ENCODE measurements at regions not wholly inside any gene's neighbourhood (a gene's known extent, or its start where the extent isn't known, plus 50 kb on each side); places are given as distances from the start of the nearest gene placed in this dataset.

DNA sequence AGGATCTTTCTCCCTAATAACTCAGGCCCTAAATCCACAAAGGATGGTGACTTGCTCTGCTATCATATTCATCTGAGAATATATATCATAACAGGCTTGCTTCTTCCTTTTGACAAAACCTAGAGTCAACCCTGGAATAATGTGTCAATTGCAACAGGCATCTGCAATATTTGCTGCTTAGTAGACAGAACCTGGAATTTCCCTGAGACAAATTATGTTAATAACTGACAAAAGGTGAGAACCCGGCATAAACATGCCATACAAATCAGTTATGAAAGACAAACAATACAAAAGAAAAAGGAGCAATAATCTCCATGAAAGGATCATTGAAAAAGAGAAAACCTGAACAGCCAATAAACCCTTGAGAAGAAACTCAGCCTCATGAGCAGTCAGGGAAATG is 114.5 kb upstream of the CDCA7L start:
- TF ChIP-seq TCF12 (IDR thresholded peaks at IDR 0.05; ENCODE audit: low read depth): no peak
- TF ChIP-seq NFIC (IDR thresholded peaks at IDR 0.05): no peak
- TF ChIP-seq, protein P1, sequence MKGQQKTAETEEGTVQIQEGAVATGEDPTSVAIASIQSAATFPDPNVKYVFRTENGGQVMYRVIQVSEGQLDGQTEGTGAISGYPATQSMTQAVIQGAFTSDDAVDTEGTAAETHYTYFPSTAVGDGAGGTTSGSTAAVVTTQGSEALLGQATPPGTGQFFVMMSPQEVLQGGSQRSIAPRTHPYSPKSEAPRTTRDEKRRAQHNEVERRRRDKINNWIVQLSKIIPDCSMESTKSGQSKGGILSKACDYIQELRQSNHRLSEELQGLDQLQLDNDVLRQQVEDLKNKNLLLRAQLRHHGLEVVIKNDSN (IDR thresholded peaks at IDR 0.05): no peak
- TF ChIP-seq, protein P2, sequence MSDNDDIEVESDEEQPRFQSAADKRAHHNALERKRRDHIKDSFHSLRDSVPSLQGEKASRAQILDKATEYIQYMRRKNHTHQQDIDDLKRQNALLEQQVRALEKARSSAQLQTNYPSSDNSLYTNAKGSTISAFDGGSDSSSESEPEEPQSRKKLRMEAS (IDR thresholded peaks at IDR 0.05): no peak
- TF ChIP-seq CEBPB (IDR thresholded peaks at IDR 0.05): no peak
- TF ChIP-seq FOXM1 (IDR thresholded peaks at IDR 0.05; ENCODE audit: borderline replicate concordance, low read depth): no peak
- TF ChIP-seq TAF1 (IDR thresholded peaks at IDR 0.05; ENCODE audit: low read depth): no peak
- TF ChIP-seq, protein P3, sequence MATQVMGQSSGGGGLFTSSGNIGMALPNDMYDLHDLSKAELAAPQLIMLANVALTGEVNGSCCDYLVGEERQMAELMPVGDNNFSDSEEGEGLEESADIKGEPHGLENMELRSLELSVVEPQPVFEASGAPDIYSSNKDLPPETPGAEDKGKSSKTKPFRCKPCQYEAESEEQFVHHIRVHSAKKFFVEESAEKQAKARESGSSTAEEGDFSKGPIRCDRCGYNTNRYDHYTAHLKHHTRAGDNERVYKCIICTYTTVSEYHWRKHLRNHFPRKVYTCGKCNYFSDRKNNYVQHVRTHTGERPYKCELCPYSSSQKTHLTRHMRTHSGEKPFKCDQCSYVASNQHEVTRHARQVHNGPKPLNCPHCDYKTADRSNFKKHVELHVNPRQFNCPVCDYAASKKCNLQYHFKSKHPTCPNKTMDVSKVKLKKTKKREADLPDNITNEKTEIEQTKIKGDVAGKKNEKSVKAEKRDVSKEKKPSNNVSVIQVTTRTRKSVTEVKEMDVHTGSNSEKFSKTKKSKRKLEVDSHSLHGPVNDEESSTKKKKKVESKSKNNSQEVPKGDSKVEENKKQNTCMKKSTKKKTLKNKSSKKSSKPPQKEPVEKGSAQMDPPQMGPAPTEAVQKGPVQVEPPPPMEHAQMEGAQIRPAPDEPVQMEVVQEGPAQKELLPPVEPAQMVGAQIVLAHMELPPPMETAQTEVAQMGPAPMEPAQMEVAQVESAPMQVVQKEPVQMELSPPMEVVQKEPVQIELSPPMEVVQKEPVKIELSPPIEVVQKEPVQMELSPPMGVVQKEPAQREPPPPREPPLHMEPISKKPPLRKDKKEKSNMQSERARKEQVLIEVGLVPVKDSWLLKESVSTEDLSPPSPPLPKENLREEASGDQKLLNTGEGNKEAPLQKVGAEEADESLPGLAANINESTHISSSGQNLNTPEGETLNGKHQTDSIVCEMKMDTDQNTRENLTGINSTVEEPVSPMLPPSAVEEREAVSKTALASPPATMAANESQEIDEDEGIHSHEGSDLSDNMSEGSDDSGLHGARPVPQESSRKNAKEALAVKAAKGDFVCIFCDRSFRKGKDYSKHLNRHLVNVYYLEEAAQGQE (IDR thresholded peaks at IDR 0.05; ENCODE audit: low read depth): no peak
- TF ChIP-seq YY1 (IDR thresholded peaks at IDR 0.05; ENCODE audit: low read depth): no peak
- no peak for TF ChIP-seq EP300 (IDR thresholded peaks at IDR 0.05; ENCODE audit: borderline replicate concordance)
- TF ChIP-seq RAD21 (IDR thresholded peaks at IDR 0.05; ENCODE audit: low read depth): no peak

DNA sequence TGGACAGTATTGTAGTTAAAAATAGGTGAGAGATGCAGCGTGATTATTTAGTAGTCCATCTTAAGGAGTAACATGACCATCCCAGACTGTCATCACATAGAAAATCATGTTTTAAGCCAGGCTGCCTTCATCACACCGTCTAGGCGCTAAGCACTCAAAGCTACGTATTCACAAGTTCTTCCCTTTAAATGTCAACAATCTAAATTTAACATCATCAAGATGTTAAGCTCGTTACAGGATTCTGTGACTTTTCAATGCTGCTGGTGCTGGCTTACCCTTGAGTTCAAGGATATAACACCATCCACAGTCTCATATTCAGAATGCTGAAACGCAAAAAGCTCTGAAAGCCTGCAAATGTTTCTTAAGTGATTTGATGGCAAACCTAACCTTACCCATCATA is 109.5 kb upstream of the CDCA7L start:
- TF ChIP-seq, protein P3 (IDR thresholded peaks at IDR 0.05; ENCODE audit: low read depth): no peak
- TF ChIP-seq CEBPB (IDR thresholded peaks at IDR 0.05) (no peak), TCF12 (IDR thresholded peaks at IDR 0.05; ENCODE audit: low read depth) (no peak), NFIC (IDR thresholded peaks at IDR 0.05) (no peak), YY1 (IDR thresholded peaks at IDR 0.05; ENCODE audit: low read depth) (no peak), RAD21 (IDR thresholded peaks at IDR 0.05; ENCODE audit: low read depth) (no peak), ZBTB7A (IDR thresholded peaks at IDR 0.05; ENCODE audit: low read depth) (no peak), EGR1 (IDR thresholded peaks at IDR 0.05) (no peak), TAF1 (IDR thresholded peaks at IDR 0.05; ENCODE audit: low read depth) (no peak), EP300 (IDR thresholded peaks at IDR 0.05; ENCODE audit: borderline replicate concordance) (no peak), TEAD4 (IDR thresholded peaks at IDR 0.05) (no peak), CREB1 (IDR thresholded peaks at IDR 0.05; ENCODE audit: low read depth) (no peak)
- TF ChIP-seq, protein P2 (IDR thresholded peaks at IDR 0.05): no peak
- TF ChIP-seq, protein P1 (IDR thresholded peaks at IDR 0.05): no peak

DNA sequence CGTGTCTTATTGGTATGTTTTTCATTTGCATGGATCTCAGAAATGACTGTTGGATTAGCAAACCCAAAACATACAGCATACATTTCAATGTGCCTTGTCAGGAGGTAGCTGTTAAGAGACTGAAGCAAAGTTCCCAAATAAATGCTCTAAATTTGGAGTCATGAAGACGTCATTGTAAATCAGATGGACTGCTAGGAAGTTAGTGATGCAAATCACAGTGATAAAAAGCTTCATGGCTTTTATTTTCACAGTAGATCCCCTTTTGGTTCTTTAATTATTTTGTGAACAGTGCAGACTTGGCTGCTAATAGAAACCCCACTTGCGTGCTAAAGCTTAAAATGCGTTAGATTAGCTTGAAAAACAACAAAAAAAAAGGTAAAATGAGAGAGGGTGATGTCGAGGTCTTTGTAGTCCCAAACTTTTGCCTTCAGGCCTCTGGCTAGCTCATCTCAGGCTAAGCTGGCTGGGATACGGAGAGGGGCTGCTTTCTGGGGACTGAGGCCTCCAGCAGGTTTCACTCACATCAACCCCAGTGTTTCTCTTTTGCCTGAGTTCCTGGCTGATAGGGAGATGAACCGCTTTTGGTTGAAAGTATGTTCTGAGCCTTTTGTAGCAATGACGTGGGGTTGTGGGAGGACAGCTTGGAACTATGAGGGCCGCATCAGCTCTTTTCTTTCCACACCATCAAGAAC is 107.1 kb upstream of the CDCA7L start:
- TF ChIP-seq TCF12 (IDR thresholded peaks at IDR 0.05; ENCODE audit: low read depth): no peak
- no peak for TF ChIP-seq NFIC (IDR thresholded peaks at IDR 0.05)
- no peak for TF ChIP-seq TAF1 (IDR thresholded peaks at IDR 0.05; ENCODE audit: low read depth)
- TF ChIP-seq RAD21 (IDR thresholded peaks at IDR 0.05; ENCODE audit: low read depth): no peak
- TF ChIP-seq EP300 (IDR thresholded peaks at IDR 0.05; ENCODE audit: borderline replicate concordance): no peak

DNA sequence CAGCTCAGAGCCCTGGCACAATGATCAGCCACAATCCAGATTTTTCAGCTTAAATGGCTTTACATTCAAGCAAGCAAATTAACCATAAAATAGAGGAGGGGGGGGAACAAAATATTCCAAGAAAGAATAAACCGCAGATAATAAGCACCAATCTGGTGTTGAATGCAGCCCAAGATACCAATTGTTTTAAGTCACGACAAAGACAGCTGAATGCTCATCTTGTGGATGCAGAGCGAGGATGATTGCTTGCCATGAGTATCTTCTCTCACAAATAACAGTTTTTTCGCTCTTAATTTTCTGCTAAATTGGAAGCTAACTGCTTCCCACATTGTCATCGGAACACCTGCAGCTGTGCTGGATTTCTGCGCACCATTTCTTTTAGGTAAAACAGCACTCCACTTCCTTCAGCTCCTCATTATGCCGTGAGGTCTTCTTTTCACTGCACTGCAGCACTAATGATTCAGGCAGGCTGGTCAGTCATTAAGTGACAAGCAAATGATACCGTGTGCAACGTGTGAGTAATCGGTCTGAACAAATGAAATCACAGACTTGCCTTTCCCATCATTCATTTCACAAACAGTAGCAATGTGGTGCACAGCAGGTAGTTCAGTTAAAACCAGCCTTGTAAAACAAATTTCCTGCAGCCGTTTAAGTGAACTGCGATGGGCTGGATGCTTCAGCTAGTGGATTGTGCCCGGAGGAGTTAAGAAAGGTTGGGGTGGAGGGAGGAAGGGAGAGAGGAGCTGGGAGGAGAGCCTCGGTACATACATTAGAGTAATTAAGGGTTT is 106.4 kb upstream of the CDCA7L start:
- TF ChIP-seq NFIC (IDR thresholded peaks at IDR 0.05): no peak
- TF ChIP-seq ZBTB7A (IDR thresholded peaks at IDR 0.05; ENCODE audit: low read depth): no peak
- no peak for TF ChIP-seq TEAD4 (IDR thresholded peaks at IDR 0.05)
- no peak for TF ChIP-seq FOXM1 (IDR thresholded peaks at IDR 0.05; ENCODE audit: borderline replicate concordance, low read depth)
- TF ChIP-seq, protein P2 (IDR thresholded peaks at IDR 0.05): no peak
- no peak for TF ChIP-seq TAF1 (IDR thresholded peaks at IDR 0.05; ENCODE audit: low read depth)
- TF ChIP-seq, protein P1 (IDR thresholded peaks at IDR 0.05): no peak
- no peak for TF ChIP-seq RAD21 (IDR thresholded peaks at IDR 0.05; ENCODE audit: low read depth)
- no peak for TF ChIP-seq YY1 (IDR thresholded peaks at IDR 0.05; ENCODE audit: low read depth)
